ENCODE measurements at regions not wholly inside any gene's neighbourhood (a gene's known extent, or its start where the extent isn't known, plus 50 kb on each side); places are given as distances from the start of the nearest gene placed in this dataset.

DNA sequence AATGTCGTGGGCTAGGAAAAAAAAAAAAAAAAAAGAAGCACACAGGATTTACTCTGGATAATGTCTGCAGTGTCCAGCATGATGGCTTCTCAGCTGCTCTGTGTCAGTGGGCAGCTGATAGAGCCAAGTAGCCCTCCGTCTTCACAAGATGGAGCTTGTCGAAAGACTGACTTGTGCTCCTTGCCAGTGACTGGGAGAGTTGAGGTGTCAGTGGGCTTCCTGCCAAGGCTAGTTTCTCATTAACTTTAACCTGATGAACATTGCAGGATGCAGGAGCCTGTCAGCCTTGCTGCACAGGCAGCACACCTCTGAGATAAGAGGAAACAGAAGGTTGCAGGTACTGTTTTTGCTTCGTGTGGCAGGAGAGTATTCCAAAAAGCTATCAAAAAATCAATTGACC, 171.4 kb upstream of the SGCD start:
- 0 out of 2 replicates have a peak, but pooled peaks have one; percentile 15 for TF ChIP-seq MAX (IDR thresholded peaks at IDR 0.05)
- TF ChIP-seq MAZ (IDR thresholded peaks at IDR 0.05; ENCODE audit: borderline replicate concordance, low read depth, low read length): no peak
- TF ChIP-seq CEBPB (IDR thresholded peaks at IDR 0.05): no peak
- TF ChIP-seq, protein P1, sequence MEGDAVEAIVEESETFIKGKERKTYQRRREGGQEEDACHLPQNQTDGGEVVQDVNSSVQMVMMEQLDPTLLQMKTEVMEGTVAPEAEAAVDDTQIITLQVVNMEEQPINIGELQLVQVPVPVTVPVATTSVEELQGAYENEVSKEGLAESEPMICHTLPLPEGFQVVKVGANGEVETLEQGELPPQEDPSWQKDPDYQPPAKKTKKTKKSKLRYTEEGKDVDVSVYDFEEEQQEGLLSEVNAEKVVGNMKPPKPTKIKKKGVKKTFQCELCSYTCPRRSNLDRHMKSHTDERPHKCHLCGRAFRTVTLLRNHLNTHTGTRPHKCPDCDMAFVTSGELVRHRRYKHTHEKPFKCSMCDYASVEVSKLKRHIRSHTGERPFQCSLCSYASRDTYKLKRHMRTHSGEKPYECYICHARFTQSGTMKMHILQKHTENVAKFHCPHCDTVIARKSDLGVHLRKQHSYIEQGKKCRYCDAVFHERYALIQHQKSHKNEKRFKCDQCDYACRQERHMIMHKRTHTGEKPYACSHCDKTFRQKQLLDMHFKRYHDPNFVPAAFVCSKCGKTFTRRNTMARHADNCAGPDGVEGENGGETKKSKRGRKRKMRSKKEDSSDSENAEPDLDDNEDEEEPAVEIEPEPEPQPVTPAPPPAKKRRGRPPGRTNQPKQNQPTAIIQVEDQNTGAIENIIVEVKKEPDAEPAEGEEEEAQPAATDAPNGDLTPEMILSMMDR (IDR thresholded peaks at IDR 0.05): no peak
- TF ChIP-seq HOXB13 (CRISPR knock-in tag; IDR thresholded peaks at IDR 0.05; ENCODE audit: low read depth): no peak
- TF ChIP-seq POLR2A (IDR thresholded peaks at IDR 0.05; ENCODE audit: low read length): no peak
- TF ChIP-seq EP300 (IDR thresholded peaks at IDR 0.05): no peak
- TF ChIP-seq USF2 (IDR thresholded peaks at IDR 0.05): no peak
- no peak for TF ChIP-seq RAD21 (conservative IDR thresholded peaks at IDR 0.05 in 1 of 2, IDR thresholded peaks at IDR 0.05 in 1 of 2)
- TF ChIP-seq BHLHE40 (IDR thresholded peaks at IDR 0.05; ENCODE audit: low read depth, low read length): no peak
- TF ChIP-seq, protein P2, sequence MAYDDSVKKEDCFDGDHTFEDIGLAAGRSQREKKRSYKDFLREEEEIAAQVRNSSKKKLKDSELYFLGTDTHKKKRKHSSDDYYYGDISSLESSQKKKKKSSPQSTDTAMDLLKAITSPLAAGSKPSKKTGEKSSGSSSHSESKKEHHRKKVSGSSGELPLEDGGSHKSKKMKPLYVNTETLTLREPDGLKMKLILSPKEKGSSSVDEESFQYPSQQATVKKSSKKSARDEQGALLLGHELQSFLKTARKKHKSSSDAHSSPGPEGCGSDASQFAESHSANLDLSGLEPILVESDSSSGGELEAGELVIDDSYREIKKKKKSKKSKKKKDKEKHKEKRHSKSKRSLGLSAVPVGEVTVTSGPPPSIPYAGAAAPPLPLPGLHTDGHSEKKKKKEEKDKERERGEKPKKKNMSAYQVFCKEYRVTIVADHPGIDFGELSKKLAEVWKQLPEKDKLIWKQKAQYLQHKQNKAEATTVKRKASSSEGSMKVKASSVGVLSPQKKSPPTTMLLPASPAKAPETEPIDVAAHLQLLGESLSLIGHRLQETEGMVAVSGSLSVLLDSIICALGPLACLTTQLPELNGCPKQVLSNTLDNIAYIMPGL (CRISPR knock-in tag; IDR thresholded peaks at IDR 0.05; ENCODE audit: borderline replicate concordance): no peak
- no peak for TF ChIP-seq HOXB5 (CRISPR knock-in tag; IDR thresholded peaks at IDR 0.05)

Data from A549 (cell line).